ENCODE measurements at regions not wholly inside any gene's neighbourhood (a gene's known extent, or its start where the extent isn't known, plus 50 kb on each side); places are given as distances from the start of the nearest gene placed in this dataset.

GRCh38 chr10:62492870-62493180 lies 118.7 kb downstream of the ZNF365 start:
- FAIRE-seq (no peak), DNase-seq (ENCODE audit: low read depth, low spot score) (no peak)
- H3K9me3 ChIP-seq (replicated peaks; ENCODE audit: control insufficient read depth, insufficient read depth, low read length): no peaks in the 10 kb centered on the region
- H3K36me3 ChIP-seq (ENCODE audit: control insufficient read depth in 2 of 2, extremely low read depth in 1 of 2, insufficient read depth in 2 of 2, low read length in 2 of 2): no peaks in the 10 kb centered on the region
- ChIA-PET CTCF (interaction anchor here (0.6 to 1.5 kb wide), 2 partner anchors 61 to 1278 kb away, joined by 3 to 4 read pairs; no protein-coding TSS in a partner anchor), POLR2A (no interaction called here)
- no peak overlapping the region for H3K4me2 ChIP-seq (ENCODE audit: insufficient read depth, low read length)
- no peaks in the 10 kb centered on the region for H3K4me1 ChIP-seq (ENCODE audit: control insufficient read depth, extremely low read depth, insufficient read depth, low read length)
- H3K79me2 ChIP-seq (ENCODE audit: control insufficient read depth, insufficient read depth, low read length): no peaks in the 10 kb centered on the region
- no peak overlapping the region for H3K27ac ChIP-seq (ENCODE audit: insufficient read depth, low read depth, low read length)
- no peak overlapping the region for H2AFZ ChIP-seq (ENCODE audit: low read depth, low read length)
- H3K9ac ChIP-seq (replicated peaks; ENCODE audit: extremely low read depth, insufficient read depth, low read length): no peak overlapping the region
- H4K20me1 ChIP-seq (replicated peaks; ENCODE audit: control insufficient read depth, extremely low read depth, insufficient read depth, low read length): no peaks in the 10 kb centered on the region
- intact Hi-C loops (cut with micrococcal nuclease): loop anchor here (1.0 to 5.0 kb wide), 3 partner anchors 324 to 666 kb away; partner anchors contain the start of gene EGR2
- no peak overlapping the region for H3K4me3 ChIP-seq (replicated peaks in 1 of 3; ENCODE audit: insufficient read depth in 1 of 3, low read depth in 1 of 3, low read length in 3 of 3)
- H3K27me3 ChIP-seq (ENCODE audit: control insufficient read depth in 2 of 2, insufficient read depth in 2 of 2, low read length in 2 of 2): no peaks in the 10 kb centered on the region
- TF ChIP-seq CTCF (IDR thresholded peaks at IDR 0.05; ENCODE audit: extremely low read depth in 1 of 2, insufficient read depth in 1 of 2, low read depth in 1 of 2, low read length in 2 of 2) (no peak), POLR2AphosphoS5 (IDR thresholded peaks at IDR 0.05; ENCODE audit: insufficient read depth, low read depth, low read length) (no peak), FOS (IDR thresholded peaks at IDR 0.05; ENCODE audit: borderline replicate concordance, insufficient read depth, low read length) (no peak)
- H3K9me1 ChIP-seq (replicated peaks; ENCODE audit: control insufficient read depth, extremely low read depth, insufficient read depth, low read length): no peaks in the 10 kb centered on the region
- BruUV-seq (replicated peaks): no TSS peak
- dilution Hi-C loops (cut with MboI; ENCODE audit: extremely low pct_ligation_motif_present, low sequenced_read_pairs): no loop called here

- Histone ChIP-seq H3K79me2 (ENCODE audit: control insufficient read depth, insufficient read depth, low read length) (no peaks in the 10 kb centered on the region), H3K27ac (ENCODE audit: insufficient read depth, low read depth, low read length) (no peak overlapping the region), H2AFZ (ENCODE audit: low read depth, low read length) (no peak overlapping the region), H3K36me3 (ENCODE audit: control insufficient read depth in 2 of 2, extremely low read depth in 1 of 2, insufficient read depth in 2 of 2, low read length in 2 of 2) (no peaks in the 10 kb centered on the region), H3K4me3 (replicated peaks in 1 of 3; ENCODE audit: insufficient read depth in 1 of 3, low read depth in 1 of 3, low read length in 3 of 3) (no peak overlapping the region), H3K9me1 (replicated peaks; ENCODE audit: control insufficient read depth, extremely low read depth, insufficient read depth, low read length) (no peaks in the 10 kb centered on the region), H4K20me1 (replicated peaks; ENCODE audit: control insufficient read depth, extremely low read depth, insufficient read depth, low read length) (no peaks in the 10 kb centered on the region), H3K4me2 (ENCODE audit: insufficient read depth, low read length) (no peak overlapping the region), H3K27me3 (ENCODE audit: control insufficient read depth in 2 of 2, insufficient read depth in 2 of 2, low read length in 2 of 2) (peaks cover 2 to 3% of the 10 kb centered on the region in 2 experiments), H3K9me3 (replicated peaks; ENCODE audit: control insufficient read depth, insufficient read depth, low read length) (no peaks in the 10 kb centered on the region), H3K9ac (replicated peaks; ENCODE audit: extremely low read depth, insufficient read depth, low read length) (no peak overlapping the region), H3K4me1 (ENCODE audit: control insufficient read depth, extremely low read depth, insufficient read depth, low read length) (no peaks in the 10 kb centered on the region)
- POLR2A ChIA-PET: no interaction called here
- TF ChIP-seq FOS (IDR thresholded peaks at IDR 0.05; ENCODE audit: borderline replicate concordance, insufficient read depth, low read length) (no peak), JUN (IDR thresholded peaks at IDR 0.05; ENCODE audit: borderline replicate concordance, insufficient read depth, insufficient read length, low read depth) (no peak), POLR2A (IDR thresholded peaks at IDR 0.05; ENCODE audit: low read depth, low read length) (no peak), CTCF (IDR thresholded peaks at IDR 0.05; ENCODE audit: extremely low read depth in 1 of 2, insufficient read depth in 1 of 2, low read depth in 1 of 2, low read length in 2 of 2) (no peak), MYC (IDR thresholded peaks at IDR 0.05; ENCODE audit: low read depth, low read length) (no peak), GATA2 (IDR thresholded peaks at IDR 0.05; ENCODE audit: insufficient read depth, insufficient read length, low read depth, low read length) (no peak), POLR2AphosphoS5 (IDR thresholded peaks at IDR 0.05; ENCODE audit: insufficient read depth, low read depth, low read length) (no peak)
- intact Hi-C loops (cut with micrococcal nuclease): no loop called here
- dilution Hi-C loops (cut with MboI; ENCODE audit: extremely low pct_ligation_motif_present, low sequenced_read_pairs): no loop called here
- CTCF ChIA-PET: no interaction called here
- no TSS peak for BruUV-seq (replicated peaks)
- DNase-seq (ENCODE audit: low read depth, low spot score): no peak
- FAIRE-seq: no peak
Observed at GRCh38 chr10:62496925-62497324, 122.8 kb downstream of the ZNF365 start.
